Hematopoietic multipotent progenitor cell treated with erythropoietin and hydrocortisone succinate and interleukin-3 and kit ligand, for 8 days (in vitro differentiated cells): ENCODE measurements at regions not wholly inside any gene's neighbourhood (a gene's known extent, or its start where the extent isn't known, plus 50 kb on each side); places are given as distances from the start of the nearest gene placed in this dataset.
"Not testable (repeated sequence)": the region's sequence is repeated elsewhere in the genome, so short reads cannot be mapped to it uniquely, and the experiment has no call there.

Experiments
- DNase-seq: peaks from one replicate; pipeline ENCODE4 v3.0.0-alpha.2; 2015

- DNase-seq, result no peak
Observed at GRCh38 chr4:34363842-34364241, 1880.5 kb downstream of the ARAP2 start.

GRCh38 chr4:34365946-34366345 is 1878.4 kb downstream of the ARAP2 start:
- no peak for DNase-seq

- DNase-seq, result no peak
Observed at GRCh38 chr4:34371676-34372075, 1872.6 kb downstream of the ARAP2 start.

- DNase-seq, result no peak
Observed at GRCh38 chr4:34372815-34373214, 1871.5 kb downstream of the ARAP2 start.

GRCh38 chr4:34373456-34373855 is 1870.9 kb downstream of the ARAP2 start:
- DNase-seq, result no peak

GRCh38 chr4:34412233-34412632 is 1832.1 kb downstream of the ARAP2 start:
- no peak for DNase-seq

GRCh38 chr4:34412911-34413310 is 1831.4 kb downstream of the ARAP2 start:
- no peak for DNase-seq

GRCh38 chr4:34417160-34417559 is 1827.2 kb downstream of the ARAP2 start:
- no peak for DNase-seq

GRCh38 chr4:34419871-34420270 is 1824.4 kb downstream of the ARAP2 start:
- no peak for DNase-seq

GRCh38 chr4:34422472-34423175 is 1821.7 kb downstream of the ARAP2 start:
- DNase-seq, result no peak

- no peak for DNase-seq
Observed at GRCh38 chr4:34432706-34433105, 1811.6 kb downstream of the ARAP2 start.

GRCh38 chr4:34434377-34434776 is 1809.9 kb downstream of the ARAP2 start:
- DNase-seq, result not testable (repeated sequence)

- no peak for DNase-seq
Observed at GRCh38 chr4:34464196-34464595, 1780.1 kb downstream of the ARAP2 start.

GRCh38 chr4:34466411-34466810 is 1777.9 kb downstream of the ARAP2 start:
- DNase-seq, result no peak

- DNase-seq, result no peak
Observed at GRCh38 chr4:34469516-34469915, 1774.8 kb downstream of the ARAP2 start.

GRCh38 chr4:34485252-34485651 is 1759.1 kb downstream of the ARAP2 start:
- no peak for DNase-seq

- DNase-seq, result no peak
Observed at GRCh38 chr4:34486461-34487363, 1757.6 kb downstream of the ARAP2 start.

GRCh38 chr4:34492414-34492813 is 1751.9 kb downstream of the ARAP2 start:
- DNase-seq, result no peak

GRCh38 chr4:34502086-34502485 is 1742.2 kb downstream of the ARAP2 start:
- no peak for DNase-seq

- not testable (repeated sequence) for DNase-seq
Observed at GRCh38 chr4:34504731-34505130, 1739.6 kb downstream of the ARAP2 start.

- not testable (repeated sequence) for DNase-seq
Observed at GRCh38 chr4:34506511-34507092, 1737.7 kb downstream of the ARAP2 start.

GRCh38 chr4:34512616-34513015 is 1731.7 kb downstream of the ARAP2 start:
- no peak for DNase-seq

GRCh38 chr4:34516524-34516923 is 1727.8 kb downstream of the ARAP2 start:
- DNase-seq, result no peak

GRCh38 chr4:34534916-34535315 is 1709.4 kb downstream of the ARAP2 start:
- no peak for DNase-seq
